ENCODE measurements at regions not wholly inside any gene's neighbourhood (a gene's known extent, or its start where the extent isn't known, plus 50 kb on each side); places are given as distances from the start of the nearest gene placed in this dataset.

DNA sequence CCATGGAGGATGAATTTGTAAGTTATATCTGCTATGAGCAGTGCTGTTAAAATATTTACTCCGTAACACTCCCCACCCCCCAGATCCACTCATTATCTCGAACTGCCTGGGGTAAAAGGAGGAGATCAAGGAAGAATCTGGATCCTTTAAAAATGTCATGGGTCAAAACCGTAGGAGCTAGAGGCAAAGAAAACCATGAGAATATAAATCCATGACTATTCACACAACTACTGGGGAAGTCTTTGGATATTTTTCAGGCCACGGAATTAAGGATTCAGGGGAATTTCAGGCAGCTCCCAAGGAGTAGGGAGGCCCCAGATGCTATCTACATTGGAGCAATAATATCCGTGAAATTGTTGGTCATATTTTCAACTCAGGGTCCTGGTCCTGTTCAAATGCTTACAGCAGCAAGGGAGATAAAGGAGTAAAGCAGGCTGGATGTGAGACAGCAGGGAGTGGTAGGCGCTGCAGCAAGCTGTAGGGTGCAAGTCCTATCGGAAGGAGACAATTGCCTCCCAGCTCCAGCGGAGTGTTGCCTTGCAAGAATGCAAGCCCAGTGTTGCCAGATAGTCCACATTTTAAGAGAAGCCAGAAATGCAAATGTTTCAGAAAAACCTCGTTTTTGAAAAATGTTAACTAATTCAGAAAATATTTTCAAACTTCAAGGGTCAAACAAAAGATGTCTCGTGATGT, 116.2 kb upstream of the KIT start:
- 0 out of 2 replicates have a peak, but pooled peaks have one; percentile 42 for TF ChIP-seq BHLHE40 (IDR thresholded peaks at IDR 0.05; ENCODE audit: low read depth, low read length)
- TF ChIP-seq RFX5 (IDR thresholded peaks at IDR 0.05; ENCODE audit: low read depth, low read length) = no peak
- Histone ChIP-seq H4K5ac (ENCODE audit: low read depth, low read length) (no peak overlapping the region), H3K4ac (ENCODE audit: low read depth, low read length) (peak overlapping the region; percentile 72), H3K27ac (ENCODE audit: insufficient read depth, low read length) (peak overlapping the region; percentile 59; the same call in 1 of the 2 replicates), H2AK9ac (replicated peaks; ENCODE audit: low read depth, low read length, poor library complexity) (no peak overlapping the region), H3K56ac (ENCODE audit: extremely low read depth, insufficient read depth, low read length) (peak overlapping the region; percentile 24; the same call in 1 of the 2 replicates), H4K8ac (ENCODE audit: low read depth in 2 of 2, low read length in 2 of 2) (peak overlapping the region in 1 of 2 experiments; percentile 72; a peak in 3 of 4 replicates), H4K20me1 (ENCODE audit: insufficient read depth, low read length) (no peaks in the 10 kb centered on the region), H2AK5ac (ENCODE audit: low read depth, low read length) (peak overlapping the region; percentile 83; the same call in 1 of the 2 replicates), H3K18ac (ENCODE audit: low read depth, low read length) (peak overlapping the region; percentile 5; the same call in 1 of the 2 replicates), H2BK15ac (ENCODE audit: low read depth, low read length) (peak overlapping the region; percentile 15; the same call in 2 of the 3 replicates), H2AFZ (replicated peaks; ENCODE audit: low read length, poor library complexity) (peak overlapping the region; percentile 46), H2BK20ac (ENCODE audit: low read depth, low read length) (peak overlapping the region; percentile 58), H3K36me3 (ENCODE audit: control insufficient read depth, insufficient read depth, low read length) (no peaks in the 10 kb centered on the region), H3K79me1 (ENCODE audit: low read depth in 1 of 2, low read length in 2 of 2) (no peaks in the 10 kb centered on the region), H3K27me3 (ENCODE audit: control insufficient read depth, insufficient read depth, low read length) (no peaks in the 10 kb centered on the region), H3K9ac (ENCODE audit: low read depth, low read length) (no peak overlapping the region; the same call in 1 of the 2 replicates), H3K14ac (replicated peaks; ENCODE audit: low read depth, low read length) (peak overlapping the region; percentile 54), H2BK5ac (ENCODE audit: low read depth, low read length, poor library complexity, severe bottlenecking) (peak overlapping the region; percentile 52), H4K91ac (ENCODE audit: insufficient read depth, low read depth, low read length) (peak overlapping the region; percentile 45), H2BK120ac (ENCODE audit: low read depth, low read length) (peak overlapping the region; percentile 83), H3K4me3 (ENCODE audit: insufficient read depth, low read depth, low read length) (no peak overlapping the region), H3K23ac (ENCODE audit: low read depth, low read length) (peak overlapping the region; percentile 50), H3K9me1 (ENCODE audit: insufficient read depth, low read length) (peaks cover 6% of the 10 kb centered on the region), H3K4me2 (ENCODE audit: low read depth, low read length) (peak overlapping the region; percentile 26), H3K4me1 (ENCODE audit: control insufficient read depth, insufficient read depth, low read length) (peaks cover 23% of the 10 kb centered on the region), H3K9me3 (ENCODE audit: control insufficient read depth, insufficient read depth, low read length) (no peaks in the 10 kb centered on the region)
- DNase-seq (peak; percentile 54), ATAC-seq (ENCODE audit: low read depth) (peak; percentile 20)
- intact Hi-C loops (cut with micrococcal nuclease) (loop anchor here (2.0 kb wide), 1 partner anchor 117 kb away; no protein-coding TSS in a partner anchor), in situ Hi-C loops (cut with MboI; ENCODE audit: low sequenced_read_pairs) (no loop called here), dilution Hi-C loops (cut with HindIII; ENCODE audit: low sequenced_read_pairs, unreplicated experiment) (no loop called here)
- 40% methylated on average over 2 of the region's 10 CpGs; no CpG with 5 or more reads in 1 of the 2 experiments for WGBS, 2 experiments (ENCODE audit: extremely low coverage in 2 of 2, insufficient read length in 1 of 2)
- ChIA-PET CTCF (interaction anchor here (0.7 kb wide), 1 partner anchor 116 kb away, joined by 3 read pairs; the partner anchor contains the start of gene KIT), POLR2A (ENCODE audit: unreplicated experiment) (no interaction called here)
- no TSS peak for BruUV-seq (replicated peaks)

Measured in IMR-90 (cell line).